Testis (tissue), 2 donors: ENCODE measurements at regions not wholly inside any gene's neighbourhood (a gene's known extent, or its start where the extent isn't known, plus 50 kb on each side); places are given as distances from the start of the nearest gene placed in this dataset.

Source experiments
- POLR2A ChIP-seq: fragments of 450-650 bp; IDR thresholded peaks from one replicate; pipeline ENCODE4 v1.6.1; 2017; ENCODE audit warnings: antibody characterized with exemption, mild to moderate bottlenecking, moderate library complexity
- TF ChIP-seq, protein P1 (sequence below), 3 experiments: fragments of 450-650 bp in 2 of 3; fragments of 200-600 bp in 1 of 3; sonication (generic) in 1 of 3; IDR thresholded peaks; one replicate each; pipeline ENCODE4 v1.5.1; 2016 to 2019; ENCODE audit warnings: antibody characterized with exemption in 3 of 3, mild to moderate bottlenecking in 2 of 3, moderate library complexity in 1 of 3

DNA sequence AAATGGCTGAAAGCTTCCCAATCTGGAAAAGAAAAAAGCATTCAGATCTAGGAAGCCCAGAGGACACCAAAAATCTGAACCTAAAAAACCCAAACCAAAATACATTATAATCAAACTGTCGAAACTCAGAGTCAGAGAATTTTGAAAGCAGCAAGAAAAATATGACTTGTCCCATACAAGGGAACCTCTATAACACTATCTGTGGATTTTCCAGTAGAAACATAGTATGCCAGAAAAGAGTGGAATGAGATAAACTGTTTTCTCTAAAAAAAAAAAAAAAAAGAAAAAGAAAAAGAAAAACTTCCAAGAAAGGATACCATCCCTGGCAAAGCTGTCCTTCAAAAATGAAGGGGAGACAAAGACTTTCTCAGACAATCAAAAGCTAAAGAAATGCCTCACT, 179.0 kb downstream of the POM121L12 start:
- no peak for TF ChIP-seq POLR2A
- TF ChIP-seq, protein P1, sequence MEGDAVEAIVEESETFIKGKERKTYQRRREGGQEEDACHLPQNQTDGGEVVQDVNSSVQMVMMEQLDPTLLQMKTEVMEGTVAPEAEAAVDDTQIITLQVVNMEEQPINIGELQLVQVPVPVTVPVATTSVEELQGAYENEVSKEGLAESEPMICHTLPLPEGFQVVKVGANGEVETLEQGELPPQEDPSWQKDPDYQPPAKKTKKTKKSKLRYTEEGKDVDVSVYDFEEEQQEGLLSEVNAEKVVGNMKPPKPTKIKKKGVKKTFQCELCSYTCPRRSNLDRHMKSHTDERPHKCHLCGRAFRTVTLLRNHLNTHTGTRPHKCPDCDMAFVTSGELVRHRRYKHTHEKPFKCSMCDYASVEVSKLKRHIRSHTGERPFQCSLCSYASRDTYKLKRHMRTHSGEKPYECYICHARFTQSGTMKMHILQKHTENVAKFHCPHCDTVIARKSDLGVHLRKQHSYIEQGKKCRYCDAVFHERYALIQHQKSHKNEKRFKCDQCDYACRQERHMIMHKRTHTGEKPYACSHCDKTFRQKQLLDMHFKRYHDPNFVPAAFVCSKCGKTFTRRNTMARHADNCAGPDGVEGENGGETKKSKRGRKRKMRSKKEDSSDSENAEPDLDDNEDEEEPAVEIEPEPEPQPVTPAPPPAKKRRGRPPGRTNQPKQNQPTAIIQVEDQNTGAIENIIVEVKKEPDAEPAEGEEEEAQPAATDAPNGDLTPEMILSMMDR (IDR thresholded peaks at IDR 0.05), result no peak
